Breast epithelium (tissue), 3 donors: ENCODE measurements at regions not wholly inside any gene's neighbourhood (a gene's known extent, or its start where the extent isn't known, plus 50 kb on each side); places are given as distances from the start of the nearest gene placed in this dataset.

Experiments
- CTCF ChIP-seq, 3 donors: fragments of 450-650 bp; IDR thresholded peaks; one replicate each; pipeline ENCODE4 v1.5.1; 2016 to 2017; ENCODE audit warnings: antibody characterized with exemption in 3 of 3, mild to moderate bottlenecking in 3 of 3, moderate library complexity in 3 of 3
- POLR2A ChIP-seq: fragments of 450-650 bp; IDR thresholded peaks from one replicate; pipeline ENCODE4 v1.6.1; 2016; ENCODE audit warnings: antibody characterized with exemption, mild to moderate bottlenecking, moderate library complexity
- POLR2AphosphoS5 ChIP-seq, 3 donors: sonication (generic); formaldehyde crosslinking; IDR thresholded peaks; one replicate each; pipeline ENCODE4 v1.6.1; 2017; ENCODE audit warnings: antibody characterized with exemption in 3 of 3

GRCh38 chr10:31752170-31752569 is 176.5 kb downstream of the ARHGAP12 start:
- no peak for TF ChIP-seq CTCF (IDR thresholded peaks at IDR 0.05)
- TF ChIP-seq POLR2AphosphoS5 (IDR thresholded peaks at IDR 0.05), result no peak
- no peak for TF ChIP-seq POLR2A
